ENCODE measurements at regions not wholly inside any gene's neighbourhood (a gene's known extent, or its start where the extent isn't known, plus 50 kb on each side); places are given as distances from the start of the nearest gene placed in this dataset.

DNA sequence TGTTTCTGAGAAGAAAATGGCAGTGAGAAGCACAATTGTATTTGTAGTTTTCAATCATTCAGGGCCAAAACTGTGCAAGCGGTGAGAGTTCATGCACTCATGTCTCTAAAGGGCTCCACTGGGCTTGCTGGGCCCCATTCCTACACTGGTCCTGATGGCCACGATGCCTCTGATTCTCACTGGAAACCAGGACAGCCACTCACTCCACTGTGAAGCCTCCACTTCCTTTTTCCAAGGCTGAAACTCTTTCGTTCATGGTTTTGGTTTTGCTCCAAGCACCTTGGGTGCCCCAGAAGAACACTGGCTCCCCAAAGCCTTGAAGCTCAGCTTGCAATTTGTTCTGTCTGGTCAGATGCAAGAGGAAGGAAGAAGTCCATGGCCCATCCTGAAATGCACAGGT, 390.0 kb upstream of the MKI67 start:
- H3K9ac ChIP-seq, result no peak overlapping the region
- no peak overlapping the region for H3K4me2 ChIP-seq
- Mint-ChIP-seq H3K36me3 (no peaks in the 10 kb centered on the region), H3K27me3 (ENCODE audit: insufficient read depth, low read depth) (no peaks in the 10 kb centered on the region), H3K4me3 (no peak overlapping the region), H3K4me1 (peaks cover 11% of the 10 kb centered on the region), H3K27ac (no peak overlapping the region), H3K9me3 (peaks cover 5% of the 10 kb centered on the region)
- H3K36me3 ChIP-seq, result no peaks in the 10 kb centered on the region
- H3K4me3 ChIP-seq, result no peak overlapping the region
- no peak overlapping the region for H2AFZ ChIP-seq (replicated peaks)
- no peaks in the 10 kb centered on the region for H3K79me2 ChIP-seq (ENCODE audit: low read depth)
- no peaks in the 10 kb centered on the region for H4K20me1 ChIP-seq (ENCODE audit: low read depth)
- no peaks in the 10 kb centered on the region for H3K9me3 ChIP-seq (ENCODE audit: low read depth)
- H3K27me3 ChIP-seq, result no peaks in the 10 kb centered on the region
- H3F3A ChIP-seq (ENCODE audit: low read depth), result no peaks in the 10 kb centered on the region
- no peaks in the 10 kb centered on the region for H3K4me1 ChIP-seq
- no peak for DNase-seq (ENCODE audit: low spot score)
- no peak overlapping the region for H3K27ac ChIP-seq
- TF ChIP-seq EZH2phosphoT487 (IDR thresholded peaks at IDR 0.05), result no peak
- TF ChIP-seq, protein P1, sequence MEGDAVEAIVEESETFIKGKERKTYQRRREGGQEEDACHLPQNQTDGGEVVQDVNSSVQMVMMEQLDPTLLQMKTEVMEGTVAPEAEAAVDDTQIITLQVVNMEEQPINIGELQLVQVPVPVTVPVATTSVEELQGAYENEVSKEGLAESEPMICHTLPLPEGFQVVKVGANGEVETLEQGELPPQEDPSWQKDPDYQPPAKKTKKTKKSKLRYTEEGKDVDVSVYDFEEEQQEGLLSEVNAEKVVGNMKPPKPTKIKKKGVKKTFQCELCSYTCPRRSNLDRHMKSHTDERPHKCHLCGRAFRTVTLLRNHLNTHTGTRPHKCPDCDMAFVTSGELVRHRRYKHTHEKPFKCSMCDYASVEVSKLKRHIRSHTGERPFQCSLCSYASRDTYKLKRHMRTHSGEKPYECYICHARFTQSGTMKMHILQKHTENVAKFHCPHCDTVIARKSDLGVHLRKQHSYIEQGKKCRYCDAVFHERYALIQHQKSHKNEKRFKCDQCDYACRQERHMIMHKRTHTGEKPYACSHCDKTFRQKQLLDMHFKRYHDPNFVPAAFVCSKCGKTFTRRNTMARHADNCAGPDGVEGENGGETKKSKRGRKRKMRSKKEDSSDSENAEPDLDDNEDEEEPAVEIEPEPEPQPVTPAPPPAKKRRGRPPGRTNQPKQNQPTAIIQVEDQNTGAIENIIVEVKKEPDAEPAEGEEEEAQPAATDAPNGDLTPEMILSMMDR (IDR thresholded peaks at IDR 0.05), result no peak

DNA sequence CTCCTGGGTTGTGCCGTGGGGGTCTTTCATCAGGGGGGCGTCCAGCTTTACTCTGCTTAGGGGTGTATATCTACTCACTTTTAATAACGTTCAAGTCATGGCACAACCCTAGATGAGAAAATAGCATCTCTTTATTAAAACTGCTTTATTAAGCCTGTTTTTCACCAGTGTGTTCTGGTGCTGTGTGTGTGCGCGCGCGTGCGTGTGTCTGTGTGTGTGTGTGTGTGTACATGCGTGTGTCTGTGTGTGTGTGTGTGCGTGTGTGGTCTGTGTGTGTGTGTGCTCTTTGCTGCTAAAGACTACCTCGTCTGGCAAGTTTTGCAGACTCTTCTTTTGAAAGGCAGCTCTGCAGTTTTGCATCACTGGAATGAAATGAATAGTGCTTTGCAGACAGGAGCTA, 390.9 kb upstream of the MKI67 start:
- Mint-ChIP-seq H3K4me1 (peaks cover 4% of the 10 kb centered on the region), H3K4me3 (no peak overlapping the region), H3K27me3 (ENCODE audit: insufficient read depth, low read depth) (peaks cover 2% of the 10 kb centered on the region), H3K9me3 (peaks cover 5% of the 10 kb centered on the region), H3K36me3 (no peaks in the 10 kb centered on the region), H3K27ac (no peak overlapping the region)
- Histone ChIP-seq H4K20me1 (ENCODE audit: low read depth) (no peaks in the 10 kb centered on the region), H3K4me3 (no peak overlapping the region), H3K36me3 (no peaks in the 10 kb centered on the region), H2AFZ (replicated peaks) (no peak overlapping the region), H3K9me3 (ENCODE audit: low read depth) (no peaks in the 10 kb centered on the region), H3K27me3 (no peaks in the 10 kb centered on the region), H3K9ac (no peak overlapping the region), H3K27ac (no peak overlapping the region), H3K4me1 (no peaks in the 10 kb centered on the region), H3K4me2 (no peak overlapping the region), H3F3A (ENCODE audit: low read depth) (no peaks in the 10 kb centered on the region), H3K79me2 (ENCODE audit: low read depth) (no peaks in the 10 kb centered on the region)
- DNase-seq (ENCODE audit: low spot score), result no peak
- TF ChIP-seq EZH2phosphoT487 (IDR thresholded peaks at IDR 0.05) (no peak), EZH2 (IDR thresholded peaks at IDR 0.05) (no peak)
- TF ChIP-seq, protein P1 (IDR thresholded peaks at IDR 0.05), result no peak

DNA sequence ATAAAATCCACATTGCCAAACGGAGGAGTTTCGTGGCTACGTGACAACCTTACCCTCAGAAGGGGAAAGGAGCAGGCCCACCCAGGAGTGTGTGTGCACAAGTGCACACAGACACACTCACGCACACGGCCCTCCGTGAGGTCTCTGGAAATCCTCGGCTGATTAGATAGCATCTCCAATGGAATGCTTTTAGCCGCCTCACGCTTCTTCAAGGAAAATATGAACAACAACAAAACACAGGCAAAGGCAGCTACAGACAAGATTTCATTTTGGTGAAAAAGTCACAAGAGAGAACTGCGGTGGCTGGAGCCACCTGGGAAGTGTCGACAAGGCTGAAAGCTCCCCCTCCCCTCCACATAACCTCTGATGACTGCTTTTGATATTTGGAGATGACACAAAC, 391.8 kb upstream of the MKI67 start:
- H3K79me2 ChIP-seq (ENCODE audit: low read depth), result no peaks in the 10 kb centered on the region
- DNase-seq (ENCODE audit: low spot score), result no peak

More for the DNA sequence above, 391.8 kb upstream of the MKI67 start:
- Histone ChIP-seq H2AFZ (replicated peaks) (no peak overlapping the region), H3K4me2 (no peak overlapping the region), H3K9me3 (ENCODE audit: low read depth) (no peaks in the 10 kb centered on the region), H4K20me1 (ENCODE audit: low read depth) (no peaks in the 10 kb centered on the region), H3K27ac (no peak overlapping the region), H3F3A (ENCODE audit: low read depth) (no peaks in the 10 kb centered on the region), H3K36me3 (no peaks in the 10 kb centered on the region), H3K4me3 (no peak overlapping the region), H3K27me3 (no peaks in the 10 kb centered on the region), H3K9ac (no peak overlapping the region), H3K4me1 (no peaks in the 10 kb centered on the region)
- TF ChIP-seq, protein P1 (IDR thresholded peaks at IDR 0.05), result no peak
- TF ChIP-seq EZH2phosphoT487 (IDR thresholded peaks at IDR 0.05) (no peak), EZH2 (IDR thresholded peaks at IDR 0.05) (no peak)
- Mint-ChIP-seq H3K4me3 (no peak overlapping the region), H3K36me3 (no peaks in the 10 kb centered on the region), H3K27me3 (ENCODE audit: insufficient read depth, low read depth) (peaks cover 2% of the 10 kb centered on the region), H3K9me3 (peaks cover 5% of the 10 kb centered on the region), H3K4me1 (peaks cover 4% of the 10 kb centered on the region), H3K27ac (no peak overlapping the region)
